Effector memory CD8-positive, alpha-beta T cell (primary cell): ENCODE measurements at regions not wholly inside any gene's neighbourhood (a gene's known extent, or its start where the extent isn't known, plus 50 kb on each side); places are given as distances from the start of the nearest gene placed in this dataset.

Experiments
- ATAC-seq: fragments of 150-1000 bp; cut with Tn5 transposase; replicated peaks from 2 replicates; pipeline ENCODE4 v1.10.0; 2021; ENCODE audit warnings: mild to moderate bottlenecking, moderate library complexity
- DNase-seq, 3 experiments: peaks; one replicate each; pipeline ENCODE4 v3.0.0; 2021
- H3K27ac Mint-ChIP-seq, 2 donors: one replicate each; pipeline ENCODE4 v1.8.0; 2022; ENCODE audit warnings: mild to moderate bottlenecking in 2 of 2, mixed read lengths in 2 of 2, moderate library complexity in 2 of 2
- H3K27me3 Mint-ChIP-seq, 2 donors: one replicate each; pipeline ENCODE4 v1.8.0; 2022; ENCODE audit warnings: mixed read lengths in 2 of 2
- H3K36me3 Mint-ChIP-seq: one replicate; pipeline ENCODE4 v1.8.0; 2022; ENCODE audit warnings: mild to moderate bottlenecking, moderate library complexity, mixed read lengths; ENCODE audit not compliant: insufficient read depth
- H3K4me1 Mint-ChIP-seq, 2 donors: one replicate each; pipeline ENCODE4 v1.8.0; 2022; ENCODE audit warnings: low read depth in 2 of 2, mixed read lengths in 2 of 2
- H3K4me3 Mint-ChIP-seq, 2 donors: one replicate each; pipeline ENCODE4 v1.8.0; 2022; ENCODE audit warnings: mild to moderate bottlenecking in 2 of 2, mixed read lengths in 2 of 2, moderate library complexity in 2 of 2
- H3K9me3 Mint-ChIP-seq, 2 donors: one replicate each; pipeline ENCODE4 v1.8.0; 2022; ENCODE audit warnings: mixed read lengths in 2 of 2

- DNase-seq (no peak), ATAC-seq (no peak)
- Mint-ChIP-seq H3K9me3 (no peaks in the 10 kb centered on the region), H3K4me1 (no peaks in the 10 kb centered on the region), H3K36me3 (no peaks in the 10 kb centered on the region), H3K27me3 (peaks cover 26 to 57% of the 10 kb centered on the region in 2 donors), H3K4me3 (no peak overlapping the region), H3K27ac (no peak overlapping the region)
Measured at GRCh38 chr2:128486640-128487375, 168.1 kb upstream of the HS6ST1 start.

GRCh38 chr2:128487650-128488387, 169.2 kb upstream of the HS6ST1 start:
- Mint-ChIP-seq H3K27ac (no peak overlapping the region), H3K27me3 (peaks cover 26 to 56% of the 10 kb centered on the region in 2 donors), H3K4me1 (no peaks in the 10 kb centered on the region), H3K36me3 (no peaks in the 10 kb centered on the region), H3K4me3 (no peak overlapping the region), H3K9me3 (peaks cover 2 to 5% of the 10 kb centered on the region in 2 donors)
- DNase-seq (no peak), ATAC-seq (no peak)

- H3K9me3 Mint-ChIP-seq = peaks cover 2 to 7% of the 10 kb centered on the region in 2 donors
- H3K27me3 Mint-ChIP-seq = peaks cover 26 to 56% of the 10 kb centered on the region in 2 donors
- DNase-seq (no peak), ATAC-seq (no peak)
- H3K36me3 Mint-ChIP-seq = no peaks in the 10 kb centered on the region
- H3K4me1 Mint-ChIP-seq = no peaks in the 10 kb centered on the region
- no peak overlapping the region for H3K27ac Mint-ChIP-seq
- H3K4me3 Mint-ChIP-seq = no peak overlapping the region
Measured at GRCh38 chr2:128488434-128488833, 169.8 kb upstream of the HS6ST1 start.

GRCh38 chr2:128489526-128490273, 171.0 kb upstream of the HS6ST1 start:
- no peak overlapping the region for H3K27ac Mint-ChIP-seq

GRCh38 chr2:128490321-128490720, 171.7 kb upstream of the HS6ST1 start:
- H3K36me3 Mint-ChIP-seq = no peaks in the 10 kb centered on the region
- H3K4me1 Mint-ChIP-seq = no peaks in the 10 kb centered on the region
- no peak for ATAC-seq
- no peak for DNase-seq
- H3K27ac Mint-ChIP-seq = no peak overlapping the region
- peaks cover 26 to 56% of the 10 kb centered on the region in 2 donors for H3K27me3 Mint-ChIP-seq
- H3K9me3 Mint-ChIP-seq = peaks cover 2 to 7% of the 10 kb centered on the region in 2 donors
- H3K4me3 Mint-ChIP-seq = no peak overlapping the region

More at GRCh38 chr2:128489526-128490273, 171.0 kb upstream of the HS6ST1 start:
- no peaks in the 10 kb centered on the region for H3K36me3 Mint-ChIP-seq
- no peak overlapping the region for H3K4me3 Mint-ChIP-seq
- H3K9me3 Mint-ChIP-seq = peaks cover 2 to 7% of the 10 kb centered on the region in 2 donors
- ATAC-seq (no peak), DNase-seq (no peak)
- H3K27me3 Mint-ChIP-seq = peaks cover 26 to 56% of the 10 kb centered on the region in 2 donors
- no peaks in the 10 kb centered on the region for H3K4me1 Mint-ChIP-seq

- ATAC-seq = no peak
- no peak overlapping the region for H3K27ac Mint-ChIP-seq
- no peak for DNase-seq
- H3K27me3 Mint-ChIP-seq = peaks cover 26 to 56% of the 10 kb centered on the region in 2 donors
- no peaks in the 10 kb centered on the region for H3K36me3 Mint-ChIP-seq
- H3K9me3 Mint-ChIP-seq = peaks cover 2 to 7% of the 10 kb centered on the region in 2 donors
- H3K4me1 Mint-ChIP-seq = no peaks in the 10 kb centered on the region
- no peak overlapping the region for H3K4me3 Mint-ChIP-seq
Measured at GRCh38 chr2:128490881-128491691, 172.4 kb upstream of the HS6ST1 start.

- DNase-seq (no peak), ATAC-seq (no peak)
- no peak overlapping the region for H3K4me3 Mint-ChIP-seq
- H3K9me3 Mint-ChIP-seq = peaks cover 2 to 7% of the 10 kb centered on the region in 2 donors
- no peak overlapping the region for H3K27ac Mint-ChIP-seq
- H3K36me3 Mint-ChIP-seq = no peaks in the 10 kb centered on the region
- peaks cover 26 to 50% of the 10 kb centered on the region in 2 donors for H3K27me3 Mint-ChIP-seq
- no peaks in the 10 kb centered on the region for H3K4me1 Mint-ChIP-seq
Measured at GRCh38 chr2:128491692-128492244, 173.1 kb upstream of the HS6ST1 start.

GRCh38 chr2:128492966-128493811, 174.5 kb upstream of the HS6ST1 start:
- no peaks in the 10 kb centered on the region for H3K4me1 Mint-ChIP-seq
- no peak for ATAC-seq
- peaks cover 2 to 7% of the 10 kb centered on the region in 2 donors for H3K9me3 Mint-ChIP-seq
- no peak overlapping the region for H3K27ac Mint-ChIP-seq
- no peak for DNase-seq
- peaks cover 26 to 44% of the 10 kb centered on the region in 2 donors for H3K27me3 Mint-ChIP-seq
- no peak overlapping the region for H3K4me3 Mint-ChIP-seq
- H3K36me3 Mint-ChIP-seq = no peaks in the 10 kb centered on the region

- no peak overlapping the region for H3K27ac Mint-ChIP-seq
- peaks cover 26 to 47% of the 10 kb centered on the region in 2 donors for H3K27me3 Mint-ChIP-seq
- H3K9me3 Mint-ChIP-seq = peaks cover 2 to 7% of the 10 kb centered on the region in 2 donors
- no peak for ATAC-seq
- DNase-seq = no peak
- no peaks in the 10 kb centered on the region for H3K4me1 Mint-ChIP-seq
- no peaks in the 10 kb centered on the region for H3K36me3 Mint-ChIP-seq
- H3K4me3 Mint-ChIP-seq = no peak overlapping the region
Measured at GRCh38 chr2:128493880-128494279, 175.2 kb upstream of the HS6ST1 start.

- peaks cover 0 to 2% of the 10 kb centered on the region in 2 donors for H3K4me1 Mint-ChIP-seq
- H3K27ac Mint-ChIP-seq = no peak overlapping the region
- peaks cover 27 to 47% of the 10 kb centered on the region in 2 donors for H3K27me3 Mint-ChIP-seq
- no peak for DNase-seq
- no peaks in the 10 kb centered on the region for H3K36me3 Mint-ChIP-seq
- no peak for ATAC-seq
- H3K9me3 Mint-ChIP-seq = peaks cover 2 to 7% of the 10 kb centered on the region in 2 donors
- no peak overlapping the region for H3K4me3 Mint-ChIP-seq
Measured at GRCh38 chr2:128494307-128494639, 175.6 kb upstream of the HS6ST1 start.

GRCh38 chr2:128494640-128495321, 176.1 kb upstream of the HS6ST1 start:
- H3K36me3 Mint-ChIP-seq = no peaks in the 10 kb centered on the region
- ATAC-seq (no peak), DNase-seq (no peak)
- H3K9me3 Mint-ChIP-seq = peaks cover 2 to 7% of the 10 kb centered on the region in 2 donors
- no peak overlapping the region for H3K27ac Mint-ChIP-seq
- peaks cover 27 to 47% of the 10 kb centered on the region in 2 donors for H3K27me3 Mint-ChIP-seq
- peaks cover 0 to 3% of the 10 kb centered on the region in 2 donors for H3K4me1 Mint-ChIP-seq
- no peak overlapping the region for H3K4me3 Mint-ChIP-seq
